ENCODE measurements at regions not wholly inside any gene's neighbourhood (a gene's known extent, or its start where the extent isn't known, plus 50 kb on each side); places are given as distances from the start of the nearest gene placed in this dataset.

DNA sequence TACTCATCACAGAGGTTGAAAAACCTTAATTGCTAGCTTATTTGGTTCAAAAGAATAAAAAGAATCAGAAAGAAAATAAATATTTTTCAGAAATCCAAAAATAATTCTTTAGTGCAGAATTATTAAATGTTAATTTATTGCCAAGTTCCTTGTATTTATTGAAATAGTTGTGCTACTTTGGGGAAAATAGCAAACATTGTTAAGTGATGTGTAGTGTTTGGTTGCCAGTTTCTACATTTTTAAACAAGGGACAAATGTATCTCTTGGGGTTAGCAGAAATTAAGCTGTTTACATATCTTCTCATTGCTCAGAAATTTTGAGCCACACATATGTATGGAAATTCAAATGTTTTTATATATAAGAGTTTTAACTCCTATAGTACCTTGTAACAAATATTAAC lies 775.0 kb downstream of the USP25 start:
- Mint-ChIP-seq H3K4me1 (no peaks in the 10 kb centered on the region), H3K36me3 (ENCODE audit: low read depth) (no peaks in the 10 kb centered on the region)
- H2AFZ ChIP-seq: no peak overlapping the region

More for the DNA sequence above, 775.0 kb downstream of the USP25 start:
- Histone ChIP-seq H3K9me2 (ENCODE audit: insufficient read depth) (no peaks in the 10 kb centered on the region), H3K27ac (ENCODE audit: low read depth) (no peak overlapping the region), H4K20me1 (replicated peaks; ENCODE audit: insufficient read depth) (no peaks in the 10 kb centered on the region), H3K4me1 (ENCODE audit: insufficient read depth) (no peaks in the 10 kb centered on the region), H3F3A (replicated peaks; ENCODE audit: low read depth) (no peaks in the 10 kb centered on the region), H3K79me2 (replicated peaks; ENCODE audit: insufficient read depth) (no peaks in the 10 kb centered on the region), H3K4me3 (no peak overlapping the region), H3K27me3 (ENCODE audit: insufficient read depth) (no peaks in the 10 kb centered on the region), H3K36me3 (ENCODE audit: insufficient read depth) (no peaks in the 10 kb centered on the region), H3K4me2 (no peak overlapping the region)
- no peak for TF ChIP-seq ZNF114 (CRISPR knock-in tag; IDR thresholded peaks at IDR 0.05)
- no peak for TF ChIP-seq ZNF331 (CRISPR knock-in tag; IDR thresholded peaks at IDR 0.05; ENCODE audit: low read depth)
- no peak for TF ChIP-seq POLR2AphosphoS5 (IDR thresholded peaks at IDR 0.05; ENCODE audit: low read depth)
- no peak for TF ChIP-seq STAT1 (IDR thresholded peaks at IDR 0.05; ENCODE audit: unreplicated experiment)
- TF ChIP-seq, protein P1, sequence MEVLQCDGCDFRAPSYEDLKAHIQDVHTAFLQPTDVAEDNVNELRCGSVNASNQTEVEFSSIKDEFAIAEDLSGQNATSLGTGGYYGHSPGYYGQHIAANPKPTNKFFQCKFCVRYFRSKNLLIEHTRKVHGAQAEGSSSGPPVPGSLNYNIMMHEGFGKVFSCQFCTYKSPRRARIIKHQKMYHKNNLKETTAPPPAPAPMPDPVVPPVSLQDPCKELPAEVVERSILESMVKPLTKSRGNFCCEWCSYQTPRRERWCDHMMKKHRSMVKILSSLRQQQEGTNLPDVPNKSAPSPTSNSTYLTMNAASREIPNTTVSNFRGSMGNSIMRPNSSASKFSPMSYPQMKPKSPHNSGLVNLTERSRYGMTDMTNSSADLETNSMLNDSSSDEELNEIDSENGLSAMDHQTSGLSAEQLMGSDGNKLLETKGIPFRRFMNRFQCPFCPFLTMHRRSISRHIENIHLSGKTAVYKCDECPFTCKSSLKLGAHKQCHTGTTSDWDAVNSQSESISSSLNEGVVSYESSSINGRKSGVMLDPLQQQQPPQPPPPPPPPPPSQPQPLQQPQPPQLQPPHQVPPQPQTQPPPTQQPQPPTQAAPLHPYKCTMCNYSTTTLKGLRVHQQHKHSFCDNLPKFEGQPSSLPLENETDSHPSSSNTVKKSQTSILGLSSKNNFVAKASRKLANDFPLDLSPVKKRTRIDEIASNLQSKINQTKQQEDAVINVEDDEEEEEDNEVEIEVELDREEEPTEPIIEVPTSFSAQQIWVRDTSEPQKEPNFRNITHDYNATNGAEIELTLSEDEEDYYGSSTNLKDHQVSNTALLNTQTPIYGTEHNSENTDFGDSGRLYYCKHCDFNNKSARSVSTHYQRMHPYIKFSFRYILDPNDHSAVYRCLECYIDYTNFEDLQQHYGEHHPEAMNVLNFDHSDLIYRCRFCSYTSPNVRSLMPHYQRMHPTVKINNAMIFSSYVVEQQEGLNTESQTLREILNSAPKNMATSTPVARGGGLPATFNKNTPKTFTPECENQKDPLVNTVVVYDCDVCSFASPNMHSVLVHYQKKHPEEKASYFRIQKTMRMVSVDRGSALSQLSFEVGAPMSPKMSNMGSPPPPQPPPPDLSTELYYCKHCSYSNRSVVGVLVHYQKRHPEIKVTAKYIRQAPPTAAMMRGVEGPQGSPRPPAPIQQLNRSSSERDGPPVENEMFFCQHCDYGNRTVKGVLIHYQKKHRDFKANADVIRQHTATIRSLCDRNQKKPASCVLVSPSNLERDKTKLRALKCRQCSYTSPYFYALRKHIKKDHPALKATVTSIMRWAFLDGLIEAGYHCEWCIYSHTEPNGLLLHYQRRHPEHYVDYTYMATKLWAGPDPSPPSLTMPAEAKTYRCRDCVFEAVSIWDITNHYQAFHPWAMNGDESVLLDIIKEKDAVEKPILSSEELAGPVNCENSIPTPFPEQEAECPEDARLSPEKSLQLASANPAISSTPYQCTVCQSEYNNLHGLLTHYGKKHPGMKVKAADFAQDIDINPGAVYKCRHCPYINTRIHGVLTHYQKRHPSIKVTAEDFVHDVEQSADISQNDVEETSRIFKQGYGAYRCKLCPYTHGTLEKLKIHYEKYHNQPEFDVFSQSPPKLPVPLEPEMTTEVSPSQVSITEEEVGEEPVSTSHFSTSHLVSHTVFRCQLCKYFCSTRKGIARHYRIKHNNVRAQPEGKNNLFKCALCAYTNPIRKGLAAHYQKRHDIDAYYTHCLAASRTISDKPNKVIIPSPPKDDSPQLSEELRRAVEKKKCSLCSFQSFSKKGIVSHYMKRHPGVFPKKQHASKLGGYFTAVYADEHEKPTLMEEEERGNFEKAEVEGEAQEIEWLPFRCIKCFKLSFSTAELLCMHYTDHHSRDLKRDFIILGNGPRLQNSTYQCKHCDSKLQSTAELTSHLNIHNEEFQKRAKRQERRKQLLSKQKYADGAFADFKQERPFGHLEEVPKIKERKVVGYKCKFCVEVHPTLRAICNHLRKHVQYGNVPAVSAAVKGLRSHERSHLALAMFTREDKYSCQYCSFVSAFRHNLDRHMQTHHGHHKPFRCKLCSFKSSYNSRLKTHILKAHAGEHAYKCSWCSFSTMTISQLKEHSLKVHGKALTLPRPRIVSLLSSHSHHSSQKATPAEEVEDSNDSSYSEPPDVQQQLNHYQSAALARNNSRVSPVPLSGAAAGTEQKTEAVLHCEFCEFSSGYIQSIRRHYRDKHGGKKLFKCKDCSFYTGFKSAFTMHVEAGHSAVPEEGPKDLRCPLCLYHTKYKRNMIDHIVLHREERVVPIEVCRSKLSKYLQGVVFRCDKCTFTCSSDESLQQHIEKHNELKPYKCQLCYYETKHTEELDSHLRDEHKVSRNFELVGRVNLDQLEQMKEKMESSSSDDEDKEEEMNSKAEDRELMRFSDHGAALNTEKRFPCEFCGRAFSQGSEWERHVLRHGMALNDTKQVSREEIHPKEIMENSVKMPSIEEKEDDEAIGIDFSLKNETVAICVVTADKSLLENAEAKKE (CRISPR knock-in tag; IDR thresholded peaks at IDR 0.05): no peak
- TF ChIP-seq ETS1 (IDR thresholded peaks at IDR 0.05): no peak
- no peak for TF ChIP-seq CREB1 (CRISPR knock-in tag; IDR thresholded peaks at IDR 0.05; ENCODE audit: low read depth)
- no peak for TF ChIP-seq EZH2 (IDR thresholded peaks at IDR 0.05; ENCODE audit: low read depth, unreplicated experiment)
- TF ChIP-seq NANOG (IDR thresholded peaks at IDR 0.05; ENCODE audit: borderline replicate concordance): no peak
- TF ChIP-seq, protein P2, sequence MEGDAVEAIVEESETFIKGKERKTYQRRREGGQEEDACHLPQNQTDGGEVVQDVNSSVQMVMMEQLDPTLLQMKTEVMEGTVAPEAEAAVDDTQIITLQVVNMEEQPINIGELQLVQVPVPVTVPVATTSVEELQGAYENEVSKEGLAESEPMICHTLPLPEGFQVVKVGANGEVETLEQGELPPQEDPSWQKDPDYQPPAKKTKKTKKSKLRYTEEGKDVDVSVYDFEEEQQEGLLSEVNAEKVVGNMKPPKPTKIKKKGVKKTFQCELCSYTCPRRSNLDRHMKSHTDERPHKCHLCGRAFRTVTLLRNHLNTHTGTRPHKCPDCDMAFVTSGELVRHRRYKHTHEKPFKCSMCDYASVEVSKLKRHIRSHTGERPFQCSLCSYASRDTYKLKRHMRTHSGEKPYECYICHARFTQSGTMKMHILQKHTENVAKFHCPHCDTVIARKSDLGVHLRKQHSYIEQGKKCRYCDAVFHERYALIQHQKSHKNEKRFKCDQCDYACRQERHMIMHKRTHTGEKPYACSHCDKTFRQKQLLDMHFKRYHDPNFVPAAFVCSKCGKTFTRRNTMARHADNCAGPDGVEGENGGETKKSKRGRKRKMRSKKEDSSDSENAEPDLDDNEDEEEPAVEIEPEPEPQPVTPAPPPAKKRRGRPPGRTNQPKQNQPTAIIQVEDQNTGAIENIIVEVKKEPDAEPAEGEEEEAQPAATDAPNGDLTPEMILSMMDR (conservative IDR thresholded peaks at IDR 0.05; ENCODE audit: low read depth in 2 of 2): no peak
- no peak for TF ChIP-seq JUNB (IDR thresholded peaks at IDR 0.05; ENCODE audit: unreplicated experiment)
- TF ChIP-seq, protein P3, sequence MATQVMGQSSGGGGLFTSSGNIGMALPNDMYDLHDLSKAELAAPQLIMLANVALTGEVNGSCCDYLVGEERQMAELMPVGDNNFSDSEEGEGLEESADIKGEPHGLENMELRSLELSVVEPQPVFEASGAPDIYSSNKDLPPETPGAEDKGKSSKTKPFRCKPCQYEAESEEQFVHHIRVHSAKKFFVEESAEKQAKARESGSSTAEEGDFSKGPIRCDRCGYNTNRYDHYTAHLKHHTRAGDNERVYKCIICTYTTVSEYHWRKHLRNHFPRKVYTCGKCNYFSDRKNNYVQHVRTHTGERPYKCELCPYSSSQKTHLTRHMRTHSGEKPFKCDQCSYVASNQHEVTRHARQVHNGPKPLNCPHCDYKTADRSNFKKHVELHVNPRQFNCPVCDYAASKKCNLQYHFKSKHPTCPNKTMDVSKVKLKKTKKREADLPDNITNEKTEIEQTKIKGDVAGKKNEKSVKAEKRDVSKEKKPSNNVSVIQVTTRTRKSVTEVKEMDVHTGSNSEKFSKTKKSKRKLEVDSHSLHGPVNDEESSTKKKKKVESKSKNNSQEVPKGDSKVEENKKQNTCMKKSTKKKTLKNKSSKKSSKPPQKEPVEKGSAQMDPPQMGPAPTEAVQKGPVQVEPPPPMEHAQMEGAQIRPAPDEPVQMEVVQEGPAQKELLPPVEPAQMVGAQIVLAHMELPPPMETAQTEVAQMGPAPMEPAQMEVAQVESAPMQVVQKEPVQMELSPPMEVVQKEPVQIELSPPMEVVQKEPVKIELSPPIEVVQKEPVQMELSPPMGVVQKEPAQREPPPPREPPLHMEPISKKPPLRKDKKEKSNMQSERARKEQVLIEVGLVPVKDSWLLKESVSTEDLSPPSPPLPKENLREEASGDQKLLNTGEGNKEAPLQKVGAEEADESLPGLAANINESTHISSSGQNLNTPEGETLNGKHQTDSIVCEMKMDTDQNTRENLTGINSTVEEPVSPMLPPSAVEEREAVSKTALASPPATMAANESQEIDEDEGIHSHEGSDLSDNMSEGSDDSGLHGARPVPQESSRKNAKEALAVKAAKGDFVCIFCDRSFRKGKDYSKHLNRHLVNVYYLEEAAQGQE (IDR thresholded peaks at IDR 0.05; ENCODE audit: unreplicated experiment): no peak
- TF ChIP-seq EZH2phosphoT487 (IDR thresholded peaks at IDR 0.05; ENCODE audit: unreplicated experiment): no peak
- no peaks in the 10 kb centered on the region for H3K9me3 Mint-ChIP-seq
- H3K27ac Mint-ChIP-seq: no peak overlapping the region
- H3K4me3 Mint-ChIP-seq: no peak overlapping the region
- ATAC-seq (no peak), DNase-seq (ENCODE audit: low spot score) (no peak)
- H3K27me3 Mint-ChIP-seq (ENCODE audit: insufficient read depth, low read depth, poor library complexity): no peaks in the 10 kb centered on the region

Measured in GM23338 (cell line).